ENCODE measurements at regions not wholly inside any gene's neighbourhood (a gene's known extent, or its start where the extent isn't known, plus 50 kb on each side); places are given as distances from the start of the nearest gene placed in this dataset.

- intact Hi-C loops (cut with micrococcal nuclease), result no loop called here
Measured at GRCh38 chr12:87795555-87795954, 233.6 kb downstream of the C12orf50 start.

- intact Hi-C loops (cut with micrococcal nuclease), result no loop called here
Measured at GRCh38 chr12:87794854-87795253, 234.3 kb downstream of the C12orf50 start.

- intact Hi-C loops (cut with micrococcal nuclease), result no loop called here
Measured at GRCh38 chr12:87793131-87793530, 236.1 kb downstream of the C12orf50 start.

- intact Hi-C loops (cut with micrococcal nuclease), result no loop called here
Measured at GRCh38 chr12:87784350-87784749, 244.9 kb downstream of the C12orf50 start.

- intact Hi-C loops (cut with micrococcal nuclease), result no loop called here
Measured at GRCh38 chr12:87783467-87783866, 245.7 kb downstream of the C12orf50 start.

GRCh38 chr12:87782838-87783237, 246.4 kb downstream of the C12orf50 start:
- intact Hi-C loops (cut with micrococcal nuclease), result no loop called here

GRCh38 chr12:87779858-87780498, 249.2 kb downstream of the C12orf50 start:
- intact Hi-C loops (cut with micrococcal nuclease), result no loop called here

GRCh38 chr12:87779016-87779415, 250.2 kb downstream of the C12orf50 start:
- intact Hi-C loops (cut with micrococcal nuclease), result no loop called here

GRCh38 chr12:87778065-87778464, 251.1 kb downstream of the C12orf50 start:
- intact Hi-C loops (cut with micrococcal nuclease), result no loop called here

- intact Hi-C loops (cut with micrococcal nuclease), result no loop called here
Measured at GRCh38 chr12:87775784-87776183, 253.4 kb downstream of the C12orf50 start.

- intact Hi-C loops (cut with micrococcal nuclease), result no loop called here
Measured at GRCh38 chr12:87775051-87775450, 254.2 kb downstream of the C12orf50 start.

GRCh38 chr12:87772401-87772800, 256.8 kb downstream of the C12orf50 start:
- intact Hi-C loops (cut with micrococcal nuclease), result no loop called here

GRCh38 chr12:87768501-87769287, 260.5 kb downstream of the C12orf50 start:
- intact Hi-C loops (cut with micrococcal nuclease), result no loop called here

GRCh38 chr12:87766044-87766443, 263.2 kb downstream of the C12orf50 start:
- intact Hi-C loops (cut with micrococcal nuclease), result no loop called here

GRCh38 chr12:87760943-87761342, 268.3 kb downstream of the C12orf50 start:
- intact Hi-C loops (cut with micrococcal nuclease), result no loop called here

- intact Hi-C loops (cut with micrococcal nuclease), result no loop called here
Measured at GRCh38 chr12:87758271-87758670, 270.9 kb downstream of the C12orf50 start.

GRCh38 chr12:87756721-87757120, 272.5 kb downstream of the C12orf50 start:
- intact Hi-C loops (cut with micrococcal nuclease), result no loop called here

GRCh38 chr12:87756111-87756510, 273.1 kb downstream of the C12orf50 start:
- intact Hi-C loops (cut with micrococcal nuclease), result no loop called here

- intact Hi-C loops (cut with micrococcal nuclease), result no loop called here
Measured at GRCh38 chr12:87728931-87729593, 300.1 kb downstream of the C12orf50 start.

- intact Hi-C loops (cut with micrococcal nuclease), result no loop called here
Measured at GRCh38 chr12:87720967-87721366, 308.2 kb downstream of the C12orf50 start.

GRCh38 chr12:87704374-87704773, 324.8 kb downstream of the C12orf50 start:
- intact Hi-C loops (cut with micrococcal nuclease), result no loop called here

- intact Hi-C loops (cut with micrococcal nuclease), result no loop called here
Measured at GRCh38 chr12:87690236-87690810, 338.9 kb downstream of the C12orf50 start.
